Mucosa of descending colon (tissue), 3 donors: ENCODE measurements at regions not wholly inside any gene's neighbourhood (a gene's known extent, or its start where the extent isn't known, plus 50 kb on each side); places are given as distances from the start of the nearest gene placed in this dataset.

Source experiments
- ATAC-seq: fragments of 200-7000 bp; cut with Tn5 transposase; one replicate; pipeline ENCODE4 v1.9.1; 2020; ENCODE audit warnings: mild to moderate bottlenecking, moderate library complexity
- DNase-seq, 3 donors: peaks; one replicate each; pipeline ENCODE4 v3.0.0-alpha.2; 2020
- H3K36me3 ChIP-seq: fragments of 200-600 bp; one replicate; pipeline ENCODE4 v1.8.0; 2021; ENCODE audit warnings: low read depth, mild to moderate bottlenecking
- H3K4me1 ChIP-seq: fragments of 200-600 bp; one replicate; pipeline ENCODE4 v1.8.0; 2021; ENCODE audit warnings: low read depth, mild to moderate bottlenecking
- H3K4me3 ChIP-seq: fragments of 200-600 bp; one replicate; pipeline ENCODE4 v1.8.0; 2021; ENCODE audit warnings: mild to moderate bottlenecking
- H3K9me3 ChIP-seq: fragments of 200-600 bp; one replicate; pipeline ENCODE4 v1.8.0; 2021; ENCODE audit warnings: mild to moderate bottlenecking
- CTCF ChIP-seq: fragments of 200-600 bp; IDR thresholded peaks from one replicate; pipeline ENCODE4 v1.8.0; 2022; ENCODE audit warnings: antibody characterized with exemption, mild to moderate bottlenecking
- intact Hi-C, 2 donors: fragments of 100-400 bp; cut with DNase I in 1 of 2; cut with micrococcal nuclease in 1 of 2; formaldehyde crosslinking; loops; one replicate each; pipeline versions ENCODE4 v1.11.0 to v1.11.1; 2022; cut with DNase I, micrococcal nuclease
- donor health status: DM: no; HTN: no; CAD: no; lungs with moderate emphysema.
- donor health status: DM: no; HTN: no; CAD: no.
- donor health status: DM: no; HTN: yes; CAD: no.

GRCh38 chr4:151565583-151565982 is 156.6 kb downstream of the FHIP1A start:
- intact Hi-C loops, result no loop called here
- H3K9me3 ChIP-seq, result no peaks in the 10 kb centered on the region
- DNase-seq, result no peak
- no peak for TF ChIP-seq CTCF
- no peak for ATAC-seq
- H3K36me3 ChIP-seq, result no peaks in the 10 kb centered on the region
- peaks cover 41% of the 10 kb centered on the region for H3K4me1 ChIP-seq
- H3K4me3 ChIP-seq, result no peak overlapping the region

GRCh38 chr4:151566053-151566452 is 157.1 kb downstream of the FHIP1A start:
- H3K9me3 ChIP-seq, result no peaks in the 10 kb centered on the region
- ATAC-seq, result no peak
- intact Hi-C loops, result no loop called here
- H3K4me3 ChIP-seq, result no peak overlapping the region
- DNase-seq, result no peak
- TF ChIP-seq CTCF, result no peak
- no peaks in the 10 kb centered on the region for H3K36me3 ChIP-seq
- H3K4me1 ChIP-seq, result peaks cover 41% of the 10 kb centered on the region

GRCh38 chr4:151567056-151567455 is 158.1 kb downstream of the FHIP1A start:
- no peak for TF ChIP-seq CTCF
- no peak overlapping the region for H3K4me3 ChIP-seq
- H3K36me3 ChIP-seq, result no peaks in the 10 kb centered on the region
- no peak for DNase-seq
- H3K4me1 ChIP-seq, result peaks cover 35% of the 10 kb centered on the region
- intact Hi-C loops, result no loop called here
- no peaks in the 10 kb centered on the region for H3K9me3 ChIP-seq
- peak; percentile 62 for ATAC-seq

DNA sequence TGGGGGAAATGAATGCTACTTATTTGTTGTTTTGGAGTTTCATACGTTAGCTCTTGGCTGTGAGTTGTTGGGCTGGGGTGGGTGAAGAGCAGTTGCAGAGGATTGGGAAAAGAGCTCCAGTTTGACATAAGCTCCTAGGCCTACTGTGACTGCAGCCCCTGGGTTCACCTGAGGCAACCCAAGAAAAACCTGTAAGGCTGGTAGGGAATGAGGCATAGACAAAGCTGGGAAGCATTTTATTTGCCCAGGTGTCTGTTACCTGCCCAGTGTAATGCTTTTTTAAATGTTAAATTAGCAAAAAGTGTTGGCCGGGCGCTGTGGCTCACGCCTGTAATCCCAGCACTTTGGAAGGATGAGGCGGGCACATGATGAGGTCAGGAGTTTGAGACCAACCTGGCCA is 160.0 kb downstream of the FHIP1A start:
- H3K4me1 ChIP-seq, result peaks cover 32% of the 10 kb centered on the region
- H3K9me3 ChIP-seq, result no peaks in the 10 kb centered on the region
- no peaks in the 10 kb centered on the region for H3K36me3 ChIP-seq
- H3K4me3 ChIP-seq, result no peak overlapping the region
- intact Hi-C loops, result no loop called here
- ATAC-seq, result no peak
- DNase-seq, result no peak
- TF ChIP-seq CTCF, result no peak

DNA sequence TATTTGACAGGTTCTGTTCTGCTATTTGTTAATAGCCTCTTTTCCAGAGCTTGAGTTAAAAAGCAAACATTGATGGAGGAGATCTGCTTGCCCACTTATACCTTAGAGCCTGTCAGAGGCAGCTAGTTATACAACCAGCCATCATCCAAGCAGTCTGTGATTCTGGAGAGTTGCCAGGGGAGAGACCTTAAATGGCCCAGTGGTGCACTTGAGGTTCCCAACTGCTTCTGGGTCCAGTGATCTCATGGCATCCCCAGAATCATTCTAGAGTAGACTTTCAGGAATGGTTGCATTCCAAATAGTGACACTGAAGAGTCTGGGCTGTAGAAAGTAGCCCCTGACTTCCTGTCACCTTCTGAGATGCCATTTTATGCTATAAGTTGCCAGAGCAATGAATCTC is 160.7 kb downstream of the FHIP1A start:
- no peak for DNase-seq
- Histone ChIP-seq H3K4me1 (peaks cover 33% of the 10 kb centered on the region), H3K36me3 (no peaks in the 10 kb centered on the region), H3K4me3 (no peak overlapping the region), H3K9me3 (no peaks in the 10 kb centered on the region)
- no peak for ATAC-seq
- TF ChIP-seq CTCF, result no peak
- intact Hi-C loops, result no loop called here

DNA sequence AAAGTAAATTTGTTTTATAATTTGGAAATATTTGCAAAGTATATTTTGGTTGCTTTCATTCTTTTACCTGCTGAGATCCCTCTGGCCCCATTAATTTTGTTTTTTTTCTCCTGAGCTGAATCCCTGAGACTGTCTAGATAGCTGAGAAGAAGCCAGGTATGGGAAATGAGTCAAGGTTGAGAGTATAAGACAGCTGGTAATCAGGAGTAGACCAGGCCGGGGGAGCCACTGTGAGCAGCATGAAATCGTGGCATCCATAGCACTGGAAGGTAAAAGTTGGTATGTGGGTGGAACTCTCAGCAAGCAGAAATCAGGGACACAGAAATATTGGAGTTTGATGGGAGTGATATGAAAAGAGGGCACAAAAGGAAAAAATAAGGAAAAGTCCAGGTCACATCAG is 164.5 kb downstream of the FHIP1A start:
- no peak overlapping the region for H3K4me3 ChIP-seq
- peak; percentile 28 for ATAC-seq
- no peak for DNase-seq
- no peaks in the 10 kb centered on the region for H3K9me3 ChIP-seq
- intact Hi-C loops, result no loop called here
- peaks cover 15% of the 10 kb centered on the region for H3K4me1 ChIP-seq
- TF ChIP-seq CTCF, result no peak
- no peaks in the 10 kb centered on the region for H3K36me3 ChIP-seq
